Fibroblast of peridontal ligament (primary cell): ENCODE measurements at regions not wholly inside any gene's neighbourhood (a gene's known extent, or its start where the extent isn't known, plus 50 kb on each side); places are given as distances from the start of the nearest gene placed in this dataset.

Source experiments
- DNase-seq: peaks from one replicate; pipeline ENCODE4 v3.0.0-alpha.2; 2010; ENCODE audit errors: extremely low read depth

DNA sequence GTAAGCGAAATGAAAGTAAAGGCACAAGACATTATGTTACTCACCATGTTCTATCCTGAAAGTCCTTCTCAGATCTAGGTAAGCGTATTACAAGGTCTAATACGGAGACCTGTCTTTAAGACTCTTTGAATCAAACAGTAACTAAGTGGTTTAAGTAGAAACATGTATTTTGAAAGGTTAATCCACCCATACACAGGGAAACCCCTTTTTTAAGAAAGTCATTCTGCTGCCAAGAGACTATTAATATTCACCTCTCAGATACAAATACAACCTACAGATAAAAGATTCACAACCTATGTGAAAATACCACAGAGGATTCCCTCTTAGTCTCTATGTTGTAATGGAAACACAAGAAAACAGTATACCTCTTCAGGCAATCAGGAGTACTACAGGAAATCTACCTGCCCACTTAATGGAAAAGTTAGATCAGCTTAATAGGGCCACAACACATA, 63.2 kb upstream of the TNIP3 start:
- no peak for DNase-seq

DNA sequence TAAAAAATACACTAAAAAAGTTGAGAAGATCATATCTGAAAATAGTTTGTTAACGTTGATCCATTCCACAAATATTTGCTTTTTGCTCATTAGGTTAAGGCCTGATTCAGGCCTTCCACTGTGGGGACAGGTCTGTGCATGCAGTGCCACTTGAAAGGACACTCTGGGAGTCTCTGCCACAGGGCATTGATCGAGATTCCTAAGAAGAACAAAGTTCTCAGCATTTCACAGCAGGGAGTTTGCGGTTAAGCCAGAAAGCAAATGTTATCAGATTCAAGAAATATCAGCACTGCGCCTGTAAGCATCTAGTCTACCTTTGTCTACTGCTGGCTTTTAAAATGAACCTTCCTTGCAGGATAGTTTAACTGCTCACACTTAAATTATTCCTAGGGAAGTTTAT, 62.2 kb upstream of the TNIP3 start:
- no peak for DNase-seq

DNA sequence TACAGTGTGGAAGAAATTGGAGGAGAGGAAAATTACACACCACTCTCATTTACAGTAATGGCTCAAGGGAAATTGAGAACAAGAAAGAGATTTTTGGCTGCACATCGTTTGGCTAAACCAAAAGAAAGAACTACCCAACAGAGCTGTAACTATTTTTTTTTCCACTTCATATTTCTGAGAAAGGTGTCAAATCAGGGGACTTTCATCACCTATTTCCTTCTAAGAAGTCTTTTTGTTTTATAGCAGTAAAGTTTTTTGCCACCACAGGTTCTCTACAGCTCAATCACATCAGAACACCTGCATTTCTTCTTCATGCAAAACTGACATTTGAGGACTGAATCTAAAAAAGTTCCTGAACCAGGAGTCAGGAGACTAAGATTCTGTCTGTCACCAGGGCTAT, 57.5 kb upstream of the TNIP3 start:
- no peak for DNase-seq

DNA sequence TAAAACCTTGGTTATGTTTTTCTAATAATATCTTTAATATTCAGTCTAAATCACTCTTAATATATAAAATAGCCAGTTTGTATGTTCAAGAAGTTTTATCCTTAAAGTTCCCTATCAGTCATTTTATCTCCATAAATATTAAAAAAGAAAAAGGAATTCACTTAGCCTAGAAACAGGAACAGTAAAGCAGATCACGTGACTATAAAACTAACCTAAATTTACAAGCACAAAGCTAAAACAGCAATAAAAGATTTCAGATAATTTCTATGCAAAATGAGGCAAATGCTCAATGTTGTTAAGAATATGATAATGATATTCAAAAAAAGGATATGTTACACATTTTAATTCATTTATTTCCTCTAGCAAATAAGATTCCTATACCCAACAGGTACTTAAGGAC, 57.1 kb upstream of the TNIP3 start:
- no peak for DNase-seq

DNA sequence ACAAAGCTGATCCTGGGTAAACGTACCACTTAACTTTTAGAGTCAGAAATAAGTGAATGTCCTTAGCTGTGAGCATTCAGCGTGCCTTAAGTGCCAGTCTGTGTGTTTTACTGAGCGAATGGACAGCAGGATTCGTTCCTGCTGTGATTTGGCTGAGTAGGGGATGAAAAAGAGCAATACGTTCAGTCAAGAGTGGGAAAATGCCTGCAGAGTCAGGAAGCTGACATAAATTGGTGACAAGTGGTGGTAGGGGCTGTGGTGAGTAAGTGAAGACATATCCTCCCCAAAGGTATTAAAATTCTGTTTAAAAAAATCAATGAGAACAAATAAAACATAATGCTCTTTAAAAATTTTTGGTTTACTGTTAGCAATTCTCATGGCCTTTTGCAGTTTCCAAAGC, 56.6 kb upstream of the TNIP3 start:
- no peak for DNase-seq

DNA sequence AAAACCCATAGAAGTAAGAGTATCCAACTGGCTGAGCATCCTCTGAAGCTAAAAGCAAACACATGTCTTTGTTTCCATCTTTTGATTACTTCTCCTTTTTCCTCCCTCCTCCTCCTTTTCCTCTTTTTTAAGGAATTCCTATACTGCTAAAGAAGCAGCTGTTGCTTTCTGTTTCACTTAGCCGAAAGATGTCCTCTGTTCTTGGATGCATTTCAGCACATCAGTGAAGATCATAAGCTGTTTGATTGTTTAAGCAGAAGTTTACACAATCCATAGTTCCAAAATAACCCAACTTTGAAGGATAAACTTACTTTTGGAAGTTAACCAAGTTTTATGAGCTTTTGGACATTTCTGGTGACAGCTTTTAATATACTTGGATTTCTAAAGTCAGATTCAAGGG, 55.1 kb upstream of the TNIP3 start:
- DNase-seq = peak; percentile 59

DNA sequence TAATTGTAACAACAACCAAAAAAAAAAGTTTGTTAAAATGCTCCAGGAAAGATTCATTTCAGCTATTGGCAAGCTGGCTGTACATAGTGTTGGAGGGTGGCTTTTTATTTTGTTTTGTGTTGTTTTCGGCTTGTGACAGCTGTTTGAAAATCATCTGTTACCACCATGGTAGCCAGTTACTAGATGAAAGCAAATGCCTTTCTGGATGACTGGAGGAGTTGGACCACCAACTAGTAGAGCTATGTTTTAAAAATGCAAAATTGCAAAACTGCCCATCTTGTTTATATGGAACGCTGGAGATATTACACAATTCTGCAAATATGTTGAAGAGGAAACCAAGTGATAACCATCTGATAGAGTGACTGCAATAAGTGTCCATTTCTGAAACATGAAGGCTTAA, 53.2 kb upstream of the TNIP3 start:
- DNase-seq = peak; percentile 86

DNA sequence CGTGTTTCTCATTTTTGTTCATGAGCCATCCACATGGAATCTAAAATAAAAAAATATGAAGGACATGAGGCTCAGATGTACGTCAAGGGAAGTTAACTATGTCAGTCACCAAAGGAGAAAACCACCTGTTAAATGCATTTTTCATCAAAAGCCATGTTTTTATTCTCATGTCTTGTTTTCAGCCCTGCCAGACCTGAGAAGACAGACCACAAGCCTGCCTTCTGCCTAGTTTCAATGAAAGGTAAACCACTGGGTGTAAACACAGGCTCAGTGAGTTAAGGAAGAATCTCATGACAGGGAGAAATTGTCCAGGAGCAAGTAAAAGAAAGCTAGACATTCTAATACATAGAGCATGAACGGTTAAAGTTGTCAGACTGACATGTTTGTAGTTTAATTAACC, 52.3 kb upstream of the TNIP3 start:
- no peak for DNase-seq

DNA sequence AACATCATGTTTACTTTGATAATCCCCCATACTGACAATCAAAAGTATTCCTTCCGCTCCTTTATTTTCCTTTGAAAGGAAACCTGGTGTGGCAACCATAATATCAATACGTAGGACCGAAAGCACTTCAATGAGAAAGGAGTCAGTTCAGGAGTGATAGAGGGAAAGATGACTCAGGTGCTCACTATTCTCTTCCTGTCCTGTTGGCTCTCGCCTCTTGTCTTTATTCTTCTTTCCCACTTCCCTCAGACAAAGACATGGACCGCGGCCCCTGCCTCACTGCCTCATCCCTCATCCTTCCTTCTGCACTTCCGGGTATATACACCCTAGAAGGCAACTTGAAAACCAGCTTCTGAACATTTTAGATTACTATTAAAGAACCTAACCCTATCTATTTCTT, 49.8 kb upstream of the TNIP3 start:
- no peak for DNase-seq
